Inferior parietal cortex (tissue), 1 donor: ENCODE measurements at regions not wholly inside any gene's neighbourhood (a gene's known extent, or its start where the extent isn't known, plus 50 kb on each side); places are given as distances from the start of the nearest gene placed in this dataset.

ENCODE experiments used
- DNase-seq: peaks from one replicate; pipeline ENCODE4 v3.0.0-alpha.2; 2016; ENCODE audit errors: extremely low spot score

DNA sequence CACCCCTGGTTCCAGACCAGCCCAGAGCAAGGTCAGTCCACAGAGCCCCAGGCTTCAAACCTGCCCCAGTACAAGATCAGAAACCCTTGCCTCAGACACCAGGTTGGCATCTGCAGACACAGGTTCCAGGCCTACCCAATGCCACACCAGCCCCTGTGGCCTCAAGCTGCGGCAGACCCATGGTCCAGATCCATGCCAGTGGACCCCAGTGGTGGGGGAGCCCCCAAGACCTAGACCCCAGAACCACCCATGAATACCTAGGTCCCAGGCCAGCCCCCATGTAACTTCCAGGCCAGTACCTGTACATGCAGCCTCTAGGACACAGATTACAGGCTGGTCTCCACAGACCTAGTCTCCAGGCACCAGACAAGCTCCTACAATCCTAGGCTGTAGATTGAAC, 1019.3 kb downstream of the JRKL start:
- DNase-seq = no peak

DNA sequence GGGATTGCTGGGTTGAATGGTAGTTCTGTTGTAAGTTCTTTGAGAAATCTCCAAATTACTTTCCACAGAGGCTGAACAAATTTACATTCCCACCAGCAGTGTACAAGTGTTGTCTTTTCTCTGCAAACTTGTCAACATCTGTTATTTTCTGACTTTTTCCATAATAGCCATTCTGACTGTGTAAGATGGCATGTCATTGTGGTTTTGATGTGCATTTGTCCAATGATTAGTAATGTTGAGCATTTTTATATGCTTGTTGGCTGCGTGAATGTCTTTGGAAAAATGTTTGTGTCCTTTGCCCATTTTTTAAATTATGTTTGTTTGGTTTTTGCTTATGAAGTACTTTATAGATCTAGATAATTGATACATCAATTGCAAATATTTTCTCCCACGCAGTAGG, 1025.0 kb downstream of the JRKL start:
- DNase-seq = no peak

DNA sequence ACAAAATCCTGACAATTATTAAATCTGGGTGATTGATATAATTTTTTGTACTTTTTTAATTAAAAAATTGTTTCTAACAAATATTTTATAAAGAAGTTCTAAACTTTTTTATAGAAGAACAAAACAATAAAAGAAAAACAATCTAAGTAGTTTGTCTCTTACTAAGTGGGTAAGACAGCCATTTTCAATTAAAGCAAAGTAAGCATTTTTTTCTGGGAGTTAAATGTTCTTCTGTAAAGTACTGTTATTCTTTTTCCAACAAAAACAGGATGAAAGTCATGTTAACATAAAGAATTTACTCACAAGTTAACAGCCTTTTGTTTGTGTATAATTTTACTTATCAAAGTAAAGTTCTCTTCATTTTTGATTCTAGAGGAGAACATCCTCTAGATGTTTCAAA, 1029.9 kb downstream of the JRKL start:
- no peak for DNase-seq

DNA sequence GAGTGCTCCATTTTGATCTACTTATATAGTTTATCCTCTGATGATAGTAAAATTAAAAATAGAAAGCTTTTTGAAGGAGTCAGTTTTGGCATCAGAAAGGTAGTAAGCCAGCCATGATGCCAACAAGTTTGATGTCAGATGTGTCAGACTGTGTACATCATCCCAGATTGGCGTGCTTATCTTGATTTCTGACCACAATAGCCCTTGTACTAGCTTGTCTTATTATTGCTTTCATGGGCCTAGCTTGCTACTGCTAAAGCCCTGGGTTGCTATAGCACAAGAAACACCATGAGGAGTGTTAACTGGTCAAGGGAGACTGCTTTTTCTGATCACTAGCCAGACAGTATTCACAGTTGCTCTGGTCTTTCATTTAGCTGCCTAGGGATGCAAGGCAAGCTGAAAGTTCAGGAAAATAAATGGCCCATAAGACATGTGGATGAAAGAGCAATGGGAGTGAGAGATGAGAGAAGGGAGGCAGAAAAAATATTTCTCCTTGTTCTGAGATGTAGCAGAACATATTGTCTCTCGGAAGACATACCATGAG, 1038.5 kb downstream of the JRKL start:
- no peak for DNase-seq

DNA sequence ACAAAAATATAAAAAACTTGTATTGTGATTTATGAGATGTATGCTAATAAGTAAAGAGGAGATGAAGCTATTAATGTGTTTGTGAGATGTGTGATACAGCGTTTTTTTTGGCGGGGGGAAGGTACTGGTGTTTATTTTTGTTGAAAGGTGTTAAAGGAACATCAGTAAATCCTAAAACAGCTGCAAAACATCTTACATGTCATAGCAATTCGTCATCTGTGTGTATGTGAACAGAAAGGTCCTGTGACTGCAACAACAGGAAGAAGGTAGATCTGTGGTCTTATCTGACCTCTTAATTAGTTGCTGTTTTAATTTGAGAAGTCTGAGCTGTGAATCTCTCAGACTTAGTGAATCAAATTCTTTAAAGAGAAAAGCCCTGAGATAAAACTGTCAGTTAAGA, 1041.1 kb downstream of the JRKL start:
- DNase-seq = no peak

DNA sequence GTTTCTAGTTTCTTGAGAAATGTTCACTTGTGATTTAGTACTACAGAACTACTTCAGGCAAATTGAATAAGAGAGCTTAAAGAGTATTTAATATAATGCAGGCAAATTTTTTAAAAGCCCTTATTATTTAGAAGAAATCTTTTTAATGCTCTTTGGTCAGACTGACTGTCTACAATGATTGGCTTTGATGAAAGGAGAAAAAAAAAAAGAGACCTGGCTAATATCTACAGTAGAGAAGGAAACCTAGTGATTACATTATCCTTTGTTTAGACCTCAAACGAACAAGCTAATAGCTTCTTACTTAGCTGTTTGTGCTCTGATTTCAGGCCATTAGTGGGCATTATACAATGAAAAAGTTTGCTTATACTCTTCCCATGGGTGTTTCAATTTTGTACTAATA, 1043.1 kb downstream of the JRKL start:
- no peak for DNase-seq

DNA sequence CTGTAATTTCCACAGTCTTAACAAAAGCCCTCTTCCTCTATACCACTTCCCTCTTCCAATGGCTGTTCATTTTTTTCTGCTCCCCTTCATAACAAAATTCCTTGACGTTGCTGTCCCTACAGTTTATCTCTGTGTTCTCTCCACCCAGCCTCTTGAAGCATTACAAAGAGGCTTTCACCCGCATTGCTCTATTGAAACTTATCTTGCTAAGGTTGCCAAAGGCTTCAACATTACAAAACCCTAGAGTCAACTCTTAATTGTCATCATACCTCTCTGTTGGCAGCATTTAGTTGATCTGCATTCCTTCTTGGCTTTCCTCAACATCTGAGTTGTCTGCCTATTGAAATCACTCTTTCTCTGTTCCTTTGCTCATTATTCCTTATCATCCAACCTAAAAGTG, 1055.7 kb downstream of the JRKL start:
- no peak for DNase-seq

DNA sequence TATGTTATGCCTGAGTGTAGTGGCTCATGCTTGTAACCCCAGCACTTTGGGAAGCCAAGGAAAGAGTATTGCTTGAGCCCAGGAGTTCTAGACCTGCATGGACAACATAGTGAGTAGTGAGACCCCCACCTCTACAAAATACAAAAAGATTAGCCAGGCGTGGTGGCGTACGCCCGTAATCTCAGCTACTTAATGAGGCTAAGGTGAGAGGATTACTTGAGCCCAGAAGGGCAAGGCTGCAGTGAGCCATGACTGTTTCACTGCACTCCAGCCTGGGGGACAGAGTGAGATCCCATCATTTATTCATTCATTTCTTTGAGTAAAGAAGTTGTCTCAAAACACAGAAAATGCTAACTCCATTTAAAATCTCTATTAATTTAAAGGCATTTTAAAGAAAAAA, 1061.6 kb downstream of the JRKL start:
- DNase-seq = no peak

DNA sequence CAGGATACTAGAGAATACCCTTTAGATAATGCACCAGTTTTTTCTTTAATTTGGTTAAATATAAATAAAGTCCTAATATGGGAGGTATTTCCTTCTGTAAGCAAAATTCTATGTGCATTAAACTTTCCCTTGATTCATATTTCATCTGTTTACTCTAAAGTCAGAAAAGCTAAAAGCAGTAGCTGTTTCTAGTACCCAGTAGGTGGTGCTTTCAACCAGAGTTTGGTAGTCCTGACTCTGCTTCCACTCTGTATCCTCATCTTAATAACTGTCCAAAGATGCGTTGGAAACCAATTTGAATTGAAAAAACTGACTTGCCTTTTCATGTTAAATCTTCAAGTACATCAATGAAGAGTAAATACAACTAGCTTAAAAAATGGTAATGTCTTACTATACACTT, 1065.2 kb downstream of the JRKL start:
- DNase-seq = peak; percentile 27

DNA sequence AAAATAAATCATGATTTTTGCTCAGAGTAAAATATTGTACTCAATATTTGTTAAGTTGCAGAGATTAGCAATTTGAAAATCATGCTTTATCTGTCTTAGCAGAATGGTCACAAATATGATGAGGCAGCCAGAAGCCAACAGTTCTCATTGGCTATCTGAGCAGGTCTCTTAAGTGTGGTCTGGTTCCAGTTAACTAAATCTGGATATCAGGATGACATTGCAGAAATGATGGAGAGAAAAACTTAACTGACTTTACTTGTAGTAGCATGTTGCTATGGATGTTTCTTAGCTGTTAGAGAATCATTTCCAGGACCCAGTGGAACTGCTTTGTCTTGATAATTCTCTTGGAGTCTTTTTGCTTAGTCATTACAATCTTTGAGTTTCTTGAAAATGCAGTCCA, 1070.3 kb downstream of the JRKL start:
- no peak for DNase-seq

DNA sequence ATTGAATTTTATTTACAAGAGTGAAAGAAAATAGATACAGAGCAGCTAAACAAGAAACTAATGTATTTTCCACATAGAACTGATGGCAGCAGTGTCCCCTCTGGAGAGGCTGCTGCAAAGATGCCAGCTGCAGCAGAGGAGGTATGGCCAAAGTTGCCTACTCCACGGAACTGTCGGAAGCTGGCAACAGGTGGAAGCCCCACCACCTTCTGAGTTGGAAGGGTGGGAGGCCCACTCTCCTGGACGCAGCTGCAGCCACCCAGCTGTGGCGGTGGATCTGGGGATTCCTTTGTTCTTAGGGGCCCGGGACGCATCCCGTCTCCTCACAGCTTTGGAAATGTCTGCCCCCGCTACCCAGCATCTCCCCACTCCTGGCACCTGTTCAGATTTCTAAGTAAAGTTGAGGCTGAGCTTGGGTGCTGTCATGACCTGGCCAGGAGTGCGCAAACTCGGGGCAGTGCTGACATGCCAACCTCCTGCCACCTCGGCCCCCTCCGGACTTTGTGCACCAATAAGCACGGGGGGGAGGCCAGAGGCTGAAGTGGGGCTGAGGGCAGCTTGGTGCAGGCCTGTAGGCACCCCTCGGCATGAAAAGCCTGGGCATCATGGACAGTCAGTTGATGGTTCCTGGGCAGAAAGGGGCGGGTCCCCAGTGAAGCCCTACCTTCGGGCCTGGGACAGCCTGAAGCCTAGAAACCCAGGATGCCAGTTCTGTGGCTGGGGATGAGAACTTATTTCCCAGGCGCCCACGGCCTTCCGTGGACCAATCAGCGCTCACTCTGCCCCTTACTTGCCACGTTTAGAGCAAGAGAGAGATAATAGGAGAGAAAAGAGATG, 1071.4 kb downstream of the JRKL start:
- DNase-seq = no peak

DNA sequence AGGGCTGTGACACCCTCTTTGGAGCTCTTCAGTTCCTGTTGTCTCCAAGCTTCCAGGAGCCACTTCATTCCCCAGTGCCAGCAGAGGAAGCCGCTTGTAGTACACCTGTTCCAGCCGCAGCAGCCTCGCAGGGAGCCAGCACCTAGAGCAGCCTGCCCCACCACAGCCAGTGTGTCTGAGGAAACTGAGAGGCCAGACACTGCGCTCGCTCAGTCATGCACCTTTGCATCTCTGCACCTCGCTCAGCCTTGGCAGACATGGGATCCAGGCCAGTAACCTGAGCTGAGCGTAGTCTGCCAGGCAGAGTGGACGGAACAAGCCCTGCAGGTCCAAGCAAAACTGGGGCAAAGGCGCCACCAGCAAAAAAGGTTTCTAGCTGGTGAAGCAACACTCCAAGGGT, 1072.1 kb downstream of the JRKL start:
- no peak for DNase-seq

DNA sequence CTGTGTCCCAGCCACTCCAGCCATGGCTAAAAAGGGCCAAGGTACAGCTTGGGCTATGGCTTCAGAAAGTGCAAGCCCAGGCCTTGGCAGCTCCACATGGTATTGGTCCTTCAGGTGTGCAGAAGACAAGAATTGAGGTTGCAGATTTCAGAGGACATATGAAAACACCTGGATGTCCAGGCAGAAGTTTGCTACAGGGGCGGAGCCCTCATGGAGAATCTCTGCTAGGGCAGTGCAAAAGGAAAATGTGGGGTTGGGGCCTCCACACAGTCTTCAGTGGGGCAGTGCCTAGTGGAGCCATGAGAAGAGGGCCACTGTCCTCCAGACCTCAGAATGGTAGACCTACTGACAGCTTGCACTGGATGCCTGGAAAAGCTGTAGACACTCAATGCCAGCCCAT, 1074.1 kb downstream of the JRKL start:
- no peak for DNase-seq

DNA sequence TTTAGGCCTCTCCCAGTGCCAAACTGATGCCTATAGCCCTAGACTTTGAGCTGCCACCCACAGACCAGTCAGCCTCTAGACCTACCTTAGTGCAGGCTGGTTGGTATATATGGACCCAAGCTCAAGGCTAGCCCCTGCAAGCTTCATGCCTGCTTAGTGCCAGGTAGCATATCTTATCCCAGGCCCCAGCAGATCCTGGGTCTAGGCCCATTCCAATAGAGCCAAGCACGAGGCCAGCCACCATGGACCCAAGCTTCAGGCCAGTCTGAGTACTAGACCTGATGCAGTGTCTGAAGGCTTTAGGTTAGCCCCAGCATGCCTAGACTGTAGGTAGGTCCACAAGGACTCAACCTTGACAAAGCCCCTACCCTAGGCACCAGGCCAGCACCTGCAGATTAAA, 1081.7 kb downstream of the JRKL start:
- DNase-seq = no peak

DNA sequence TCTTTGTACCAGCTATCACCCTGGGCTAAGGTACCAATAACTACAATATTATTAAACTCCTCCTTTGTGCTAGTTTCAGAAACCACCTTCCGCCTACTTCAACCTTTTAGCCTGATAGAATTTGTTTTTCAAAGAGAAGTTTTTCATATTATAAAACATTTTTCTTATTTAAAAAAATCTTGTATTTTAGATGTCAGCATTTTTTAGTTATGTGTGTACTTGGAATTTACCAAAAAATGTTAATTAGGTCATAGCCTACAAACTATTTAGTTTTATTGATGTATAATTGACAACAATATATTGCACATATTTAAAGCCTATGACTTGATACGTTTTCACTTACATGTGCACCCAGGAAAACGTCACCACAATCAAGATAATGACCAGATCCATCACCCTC, 1097.6 kb downstream of the JRKL start:
- DNase-seq = no peak

DNA sequence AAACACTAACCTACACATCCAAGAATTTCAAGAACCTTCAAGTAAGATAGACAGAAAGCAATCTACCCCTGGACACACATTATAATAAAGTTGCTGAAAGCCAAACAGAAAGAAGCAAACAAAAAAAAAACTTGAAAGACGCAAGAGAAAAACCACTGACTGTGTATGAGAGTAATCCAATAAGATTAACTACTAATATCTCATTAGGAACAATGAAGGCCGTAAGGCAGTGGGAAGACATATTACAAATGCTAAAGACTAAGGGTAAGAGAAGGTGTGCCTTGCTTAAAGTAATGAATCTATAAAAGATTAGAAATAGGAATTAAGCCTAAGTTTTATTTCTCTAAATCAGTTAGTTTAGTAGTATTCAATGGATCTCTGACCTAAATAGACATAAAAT, 1109.1 kb downstream of the JRKL start:
- no peak for DNase-seq

DNA sequence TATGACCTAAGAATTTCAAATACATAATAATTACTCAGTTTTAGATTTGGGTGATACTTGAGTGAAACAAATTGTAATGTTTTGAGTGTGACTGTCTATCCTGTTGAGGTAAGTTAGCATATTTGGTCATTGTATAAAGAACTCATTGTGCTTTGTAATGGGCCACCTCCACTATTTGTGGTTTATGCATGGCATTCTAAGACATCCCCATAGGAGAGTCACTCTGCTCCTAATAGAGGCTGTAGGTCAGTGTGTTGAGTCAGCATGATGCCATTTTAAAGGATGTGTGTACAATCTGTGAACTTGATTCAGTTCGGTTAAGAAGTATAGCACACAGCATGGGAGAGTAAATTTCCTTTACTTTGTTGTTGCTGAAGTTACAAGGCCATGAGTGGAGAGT, 1112.4 kb downstream of the JRKL start:
- no peak for DNase-seq

DNA sequence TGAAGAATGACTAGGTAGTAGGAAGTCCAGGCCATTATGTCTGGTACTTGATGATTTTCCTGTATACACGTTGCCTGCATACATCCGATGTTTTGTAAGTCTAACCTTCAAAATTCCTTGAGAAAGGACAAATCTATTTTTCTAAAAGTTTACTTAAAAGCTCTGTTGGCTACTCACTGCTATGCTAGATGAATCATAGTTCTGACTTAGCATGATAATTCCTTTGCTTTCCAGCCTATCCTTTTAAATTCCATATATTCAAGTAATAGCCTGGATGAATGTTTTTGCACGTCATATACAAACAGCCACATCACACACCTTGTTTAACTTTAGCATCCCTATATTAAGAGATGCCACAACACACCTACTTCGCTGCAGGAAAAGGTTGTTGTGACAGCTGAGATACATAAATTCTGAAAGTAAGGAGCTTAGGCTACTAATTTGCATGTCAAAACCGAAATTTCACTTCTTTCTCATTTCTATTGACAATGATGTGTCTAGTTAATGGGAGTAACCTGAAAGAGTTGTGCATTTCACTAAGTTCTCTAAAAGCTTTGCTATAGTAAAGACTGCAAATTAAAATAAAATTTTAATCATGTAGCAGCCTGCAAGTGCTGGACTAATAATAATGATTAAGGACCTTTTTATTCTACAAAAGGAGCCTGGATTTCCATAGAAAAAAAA, 1116.4 kb downstream of the JRKL start:
- no peak for DNase-seq

DNA sequence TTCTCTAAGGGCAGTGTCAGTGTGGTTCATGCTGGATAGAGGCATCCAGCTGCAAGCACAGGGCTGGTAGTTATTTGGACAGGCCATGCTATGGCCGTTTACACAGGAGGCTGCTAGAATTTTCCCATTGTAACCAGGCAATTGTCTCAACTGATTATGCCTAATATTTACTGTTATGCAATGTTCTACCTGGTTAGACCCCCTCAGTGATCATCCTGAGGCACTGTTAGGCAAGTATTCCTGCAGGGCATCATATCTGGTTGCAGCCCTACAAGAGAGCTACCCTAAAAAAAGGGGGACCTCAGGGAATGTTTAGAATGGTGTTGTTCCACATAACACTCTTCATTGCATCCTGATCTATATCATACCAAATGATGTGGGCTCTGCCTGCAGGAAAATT, 1124.6 kb downstream of the JRKL start:
- no peak for DNase-seq

DNA sequence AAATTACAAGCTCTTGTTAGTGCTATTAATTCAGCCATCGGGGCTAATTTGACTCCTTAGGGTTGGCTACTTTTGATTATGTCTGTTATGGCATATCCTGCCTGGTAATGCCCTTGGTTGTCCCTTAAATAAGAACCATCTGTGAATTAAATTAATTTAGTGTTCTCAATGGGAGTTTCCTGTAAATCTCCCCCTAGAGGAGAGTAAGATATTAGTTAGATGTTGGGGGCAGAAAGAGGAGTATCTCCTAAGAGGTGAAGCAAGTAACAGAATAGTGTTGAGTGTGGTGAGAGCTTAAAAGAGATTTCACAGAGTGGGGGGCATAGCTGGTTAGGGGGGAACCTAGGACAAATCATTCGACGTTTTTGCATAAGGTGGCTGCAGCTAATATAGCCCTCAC, 1126.9 kb downstream of the JRKL start:
- no peak for DNase-seq

DNA sequence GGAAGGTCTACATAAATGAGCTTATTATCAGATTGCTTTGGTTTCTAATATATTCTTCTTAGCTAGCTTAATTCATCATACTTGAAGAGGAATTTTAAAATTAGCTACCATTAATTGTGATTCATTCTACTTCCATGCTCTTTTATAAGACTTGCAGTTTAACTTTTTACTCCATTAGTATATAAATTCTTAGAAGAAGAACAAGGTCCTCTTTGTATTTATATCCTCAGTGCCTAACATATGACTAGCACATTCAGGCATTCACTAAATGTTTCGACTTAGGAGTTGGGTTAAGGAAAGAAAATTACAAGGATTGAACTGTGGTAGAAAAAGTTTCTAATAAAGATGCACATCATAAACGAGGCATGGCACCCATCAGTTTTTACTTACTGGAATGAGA, 1135.5 kb downstream of the JRKL start:
- DNase-seq = no peak

DNA sequence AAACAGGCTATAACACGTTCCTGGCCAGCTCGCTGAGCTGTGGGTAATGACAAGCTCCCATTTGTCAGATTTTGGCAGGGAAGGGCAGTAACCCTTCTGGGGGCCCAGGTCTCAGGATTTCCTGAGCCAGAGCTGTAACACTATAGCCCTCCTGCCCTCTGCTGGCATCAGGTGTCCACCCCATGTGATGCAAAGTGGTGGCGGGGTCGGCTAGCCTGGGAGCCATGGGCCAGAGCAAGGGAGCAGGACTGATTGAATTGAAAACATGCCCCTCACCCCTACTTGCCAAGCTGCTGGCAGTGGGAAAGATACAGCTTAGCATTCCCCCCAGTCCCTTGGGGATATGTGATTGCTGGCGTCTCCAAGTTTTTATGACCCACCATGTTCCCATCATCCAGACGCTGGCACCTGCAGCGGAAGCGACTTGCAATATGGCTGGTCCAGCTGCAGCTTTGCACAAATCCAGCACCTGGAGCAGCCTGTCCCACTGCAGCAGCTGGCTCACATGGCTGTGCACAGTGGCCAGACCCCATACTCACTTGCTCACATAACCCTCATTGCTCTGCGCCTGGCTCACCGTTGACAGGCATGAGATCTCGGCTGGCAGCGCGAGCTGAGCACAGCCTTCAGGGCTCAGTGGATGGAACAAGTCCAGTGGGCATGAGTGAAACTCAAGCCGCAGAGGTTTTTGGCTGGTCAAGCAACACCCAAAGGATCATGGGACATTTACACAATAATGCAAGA, 1147.8 kb downstream of the JRKL start:
- DNase-seq = no peak

DNA sequence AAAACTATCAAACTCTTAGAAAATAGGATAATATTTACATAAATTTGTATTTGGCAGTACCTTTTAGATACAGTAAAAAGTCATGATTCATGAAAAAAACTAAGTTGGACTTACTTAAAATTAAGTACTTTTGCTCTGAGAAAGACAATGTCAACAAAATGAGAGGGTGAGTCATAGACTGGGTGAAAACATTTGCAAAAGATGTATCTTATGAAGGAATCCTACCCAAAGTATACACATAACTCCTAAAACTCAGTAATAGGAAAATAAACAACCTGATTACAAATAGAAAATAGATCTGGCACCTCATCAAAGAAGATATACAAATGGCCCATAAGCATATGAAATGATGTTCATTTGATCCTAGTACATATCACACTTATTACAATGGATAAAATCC, 1154.6 kb downstream of the JRKL start:
- DNase-seq = no peak
